HG02973 (cell line): ENCODE measurements at regions not wholly inside any gene's neighbourhood (a gene's known extent, or its start where the extent isn't known, plus 50 kb on each side); places are given as distances from the start of the nearest gene placed in this dataset.
"Not testable (repeated sequence)": the region's sequence is repeated elsewhere in the genome, so short reads cannot be mapped to it uniquely, and the experiment has no call there.

ENCODE experiments used
- ATAC-seq: cut with Tn5 transposase; IDR thresholded peaks from one replicate; pipeline ENCODE4 v1.9.1; 2021; ENCODE audit warnings: moderate library complexity; ENCODE audit not compliant: unreplicated experiment

DNA sequence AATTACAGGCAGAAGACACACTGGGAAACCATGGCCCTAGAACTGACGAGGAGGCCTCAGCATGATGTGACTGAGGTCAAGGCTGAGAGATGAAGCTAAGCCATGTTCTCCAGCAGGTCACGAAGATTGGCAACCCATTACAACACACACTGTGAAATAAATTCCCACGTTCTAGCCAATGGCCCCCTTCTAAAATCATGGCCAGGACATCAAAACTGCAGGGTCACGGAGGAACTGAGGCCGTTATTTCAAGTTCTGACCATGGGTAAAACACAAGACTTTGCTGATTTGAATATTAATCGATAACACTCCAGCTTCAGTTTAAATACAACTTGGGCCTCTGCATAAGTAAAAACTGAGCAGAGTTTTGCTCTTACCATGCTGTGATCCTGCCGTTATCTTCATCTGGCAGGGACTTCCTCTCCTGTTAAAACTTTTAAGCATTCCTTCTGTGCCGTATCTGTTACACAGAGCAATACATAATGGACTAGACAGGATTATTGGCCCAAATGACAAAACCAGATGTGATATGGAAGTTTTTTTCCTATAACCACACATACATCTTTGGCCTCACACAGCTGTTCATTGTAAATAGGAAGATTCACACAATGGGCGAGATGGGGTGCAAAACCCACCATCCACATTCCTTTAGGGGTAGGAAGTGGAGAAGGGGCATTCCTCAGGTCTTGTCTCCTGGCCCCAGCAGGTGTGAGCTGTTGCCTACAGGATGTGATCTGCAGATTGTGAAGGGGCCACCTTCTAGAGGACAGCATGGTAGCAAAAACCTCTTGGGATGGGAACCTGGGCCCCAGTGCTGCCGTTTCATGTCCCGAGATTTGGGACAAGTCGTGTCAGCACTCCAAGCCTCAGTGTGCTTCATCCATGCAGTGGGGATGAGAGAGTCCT, 207.4 kb downstream of the OPA1 start:
- no peak for ATAC-seq

DNA sequence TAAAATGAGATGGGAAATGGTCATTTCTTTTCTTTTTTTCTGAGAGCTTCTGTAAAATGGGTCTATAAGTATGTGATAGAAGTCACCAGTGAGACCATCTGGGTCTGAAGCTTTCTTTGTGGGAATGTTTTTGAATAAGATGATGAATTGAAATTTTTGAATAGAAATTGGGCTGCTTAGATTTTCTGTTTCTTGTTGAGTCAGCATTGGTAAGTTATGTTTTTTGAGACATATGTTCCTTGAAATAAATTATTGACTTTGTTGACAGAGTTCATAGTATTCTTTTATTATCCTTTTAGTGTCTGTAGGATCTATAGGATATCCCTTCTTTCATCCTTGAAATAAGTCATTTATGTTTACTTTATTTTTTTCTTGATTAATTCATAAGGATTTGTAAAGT, 208.1 kb downstream of the OPA1 start:
- no peak for ATAC-seq

- no peak for ATAC-seq
Observed at GRCh38 chr3:193803288-193803687, 210.3 kb downstream of the OPA1 start.

GRCh38 chr3:193805448-193805847, 212.4 kb downstream of the OPA1 start:
- no peak for ATAC-seq

GRCh38 chr3:193808317-193808716, 215.3 kb downstream of the OPA1 start:
- ATAC-seq = no peak

DNA sequence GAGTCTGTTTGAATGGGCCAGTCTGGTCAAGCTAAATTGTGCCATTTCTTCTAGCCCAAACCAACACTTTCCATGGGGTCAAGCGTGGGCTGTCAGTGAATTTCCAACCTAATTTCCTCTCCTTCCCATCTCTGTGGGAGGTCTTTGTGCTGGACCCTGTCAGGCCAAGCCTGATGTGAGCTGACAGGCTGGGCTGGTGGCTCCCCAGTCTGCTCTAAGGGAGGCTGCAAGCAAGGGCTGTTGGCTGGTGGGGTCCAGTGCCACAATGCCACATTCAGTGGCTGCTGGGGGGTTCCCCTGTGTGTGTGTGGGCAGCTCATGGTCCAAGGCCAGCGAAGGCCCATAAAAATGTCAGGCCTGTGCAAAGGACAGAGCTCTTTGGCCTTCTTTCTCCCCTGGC, 216.1 kb downstream of the OPA1 start:
- no peak for ATAC-seq

DNA sequence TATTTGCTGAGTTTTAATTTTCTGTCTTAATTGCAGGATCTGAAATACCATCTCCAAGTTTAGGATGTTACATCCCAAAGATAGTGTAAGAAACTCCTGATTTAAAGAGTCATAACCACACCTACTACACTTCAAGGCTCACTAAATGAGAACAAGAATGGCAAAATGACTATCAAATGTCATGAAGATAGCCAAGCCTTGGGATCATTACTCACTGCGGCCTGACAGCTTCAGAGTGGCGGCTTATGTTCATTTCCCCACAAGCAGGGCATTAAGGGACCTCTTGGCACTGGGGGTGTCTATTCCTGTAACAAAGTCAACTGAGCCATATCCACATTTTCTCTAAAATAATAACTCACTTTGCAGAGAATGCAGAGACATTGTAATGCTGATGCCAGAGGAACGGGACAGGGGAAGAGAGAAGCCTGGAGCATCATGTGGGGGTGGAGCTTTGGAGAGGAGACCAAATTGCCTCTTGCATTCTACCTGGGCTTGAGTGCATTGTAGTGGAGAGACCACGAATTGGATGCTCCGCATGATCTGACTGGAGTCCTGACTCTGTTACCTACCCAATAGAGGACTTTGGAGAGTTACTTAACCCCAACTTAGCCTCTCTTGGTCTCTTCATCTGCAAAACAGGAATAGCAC, 219.2 kb downstream of the OPA1 start:
- ATAC-seq = no peak

DNA sequence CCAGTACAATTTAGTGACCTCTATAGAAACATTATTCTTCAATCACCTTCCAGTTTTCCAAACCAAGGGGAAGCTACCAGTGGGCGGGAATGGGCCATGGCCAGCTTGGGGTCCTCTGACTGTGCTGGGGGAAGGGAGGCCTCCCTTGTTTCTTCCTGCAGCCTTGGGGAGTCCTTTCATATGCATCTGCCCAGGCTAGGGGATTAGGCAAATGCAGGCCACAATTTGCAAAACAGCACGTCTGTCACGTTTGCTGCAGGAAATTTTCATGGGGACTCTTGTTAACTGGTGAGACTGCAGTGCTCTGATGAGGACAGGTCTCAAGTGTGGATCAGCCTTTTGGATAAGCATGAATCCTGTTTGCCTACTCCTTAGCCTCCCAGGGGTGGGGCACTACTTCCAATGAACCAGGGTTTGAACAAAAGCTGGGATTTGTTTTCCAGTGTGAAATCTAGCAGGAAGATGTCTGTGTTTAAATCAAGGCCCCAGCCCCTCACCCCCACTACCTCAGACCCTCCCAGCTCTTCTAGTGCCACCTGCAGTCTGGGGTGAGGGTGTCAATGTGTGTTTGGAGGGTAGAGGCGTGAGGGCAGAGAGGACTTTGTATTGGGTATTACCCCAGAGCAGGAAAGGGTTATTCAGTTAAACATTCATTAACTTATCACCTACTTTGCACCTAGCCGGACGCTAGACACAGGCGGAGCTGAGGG, 219.9 kb downstream of the OPA1 start:
- no peak for ATAC-seq

DNA sequence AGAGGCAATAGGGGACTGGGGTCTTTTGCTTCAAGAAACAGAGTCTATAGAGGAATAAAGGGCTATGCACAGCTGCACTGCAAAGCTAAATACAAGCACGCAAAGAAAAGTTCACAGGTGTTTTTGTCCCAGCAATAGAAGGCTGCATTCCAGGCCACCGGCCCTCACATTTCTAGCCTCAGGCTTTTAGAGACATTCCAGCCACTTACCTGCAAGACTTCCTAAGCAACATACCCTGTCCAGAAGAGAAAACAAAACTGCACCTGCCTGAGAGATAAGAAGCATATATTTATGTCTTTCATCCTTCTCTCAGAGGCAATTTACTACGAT, 220.5 kb downstream of the OPA1 start:
- ATAC-seq = no peak

- no peak for ATAC-seq
Observed at GRCh38 chr3:193814166-193814892, 221.3 kb downstream of the OPA1 start.

DNA sequence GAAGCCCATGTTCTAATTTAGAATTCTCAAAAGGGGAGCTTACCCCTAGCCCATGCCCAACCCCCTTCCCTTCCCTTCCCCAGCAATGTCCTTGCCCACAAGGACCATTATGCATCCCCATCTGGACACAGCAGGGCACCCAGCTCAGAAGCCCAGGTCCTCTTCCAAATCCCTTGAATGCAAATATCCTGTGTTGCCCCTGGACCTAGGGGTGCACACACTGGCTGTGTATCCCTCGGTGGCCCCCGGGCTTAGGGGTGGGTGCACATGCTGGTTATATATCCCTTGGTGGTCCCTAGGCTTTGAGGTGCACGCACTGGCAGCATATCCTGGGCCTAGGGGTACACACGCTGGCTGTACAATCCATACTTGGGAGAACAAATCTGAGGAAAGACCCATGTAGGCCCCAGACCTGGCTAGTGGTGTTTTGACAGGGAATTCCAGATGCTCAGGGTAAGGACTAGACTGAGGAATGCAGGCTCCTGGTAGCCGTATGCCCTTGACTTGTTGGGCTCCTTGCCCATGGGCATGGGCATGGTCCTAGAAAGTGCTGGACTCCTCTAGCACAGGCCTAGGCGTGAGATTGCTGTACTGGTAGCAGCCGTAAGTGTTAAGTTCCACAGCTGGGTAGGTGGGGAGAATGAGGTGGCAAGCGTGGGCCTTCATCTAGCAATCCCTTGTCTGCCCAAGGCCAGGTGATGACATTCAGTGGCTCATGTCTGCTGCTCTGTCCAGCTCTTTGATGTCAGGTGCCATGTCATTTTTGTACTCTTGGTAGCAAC, 222.4 kb downstream of the OPA1 start:
- no peak for ATAC-seq

- ATAC-seq = no peak
Observed at GRCh38 chr3:193816028-193816395, 223.0 kb downstream of the OPA1 start.

- no peak for ATAC-seq
Observed at GRCh38 chr3:193816656-193817311, 223.8 kb downstream of the OPA1 start.

DNA sequence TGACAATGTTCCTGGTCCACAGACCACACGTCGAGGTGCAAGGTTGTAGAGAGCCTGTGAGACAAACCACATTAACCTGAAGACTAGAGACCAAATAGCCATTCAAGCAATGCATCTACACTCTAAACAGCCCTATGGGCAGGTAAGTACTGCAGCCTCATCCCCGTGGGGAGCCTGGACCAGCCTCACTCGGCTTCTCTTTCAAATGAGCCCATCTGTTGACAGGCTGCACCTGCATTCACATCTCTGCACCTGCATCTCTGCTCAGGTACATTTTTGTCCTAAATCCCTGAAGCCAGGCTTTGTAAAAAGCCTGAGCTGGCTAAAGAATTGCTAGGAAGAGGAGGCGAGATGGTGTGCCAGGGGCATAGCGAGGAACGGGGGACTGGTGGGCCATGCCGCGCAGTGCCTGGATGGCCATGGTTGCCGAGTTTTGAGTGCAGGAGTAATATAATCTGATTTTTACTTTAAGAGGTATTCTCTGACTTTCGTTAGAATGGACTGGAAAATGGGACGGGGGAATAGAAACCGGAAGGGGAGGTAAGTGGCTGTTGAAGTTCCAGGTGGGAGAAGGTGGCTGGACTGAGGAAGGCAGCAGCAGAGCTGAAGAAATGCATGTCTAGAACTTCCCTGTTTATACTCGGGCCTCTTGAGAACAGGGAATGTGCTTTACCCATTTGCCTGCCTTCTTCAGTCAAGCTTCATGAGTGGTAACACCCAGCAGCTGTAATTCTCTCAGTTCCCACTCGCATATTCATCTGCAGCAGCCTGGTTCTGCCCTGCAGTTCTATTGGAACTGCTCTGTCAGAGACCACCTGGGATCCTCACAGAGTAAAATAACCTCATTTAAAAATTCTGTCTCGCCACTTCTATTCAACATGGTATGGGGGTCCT, 226.4 kb downstream of the OPA1 start:
- no peak for ATAC-seq

DNA sequence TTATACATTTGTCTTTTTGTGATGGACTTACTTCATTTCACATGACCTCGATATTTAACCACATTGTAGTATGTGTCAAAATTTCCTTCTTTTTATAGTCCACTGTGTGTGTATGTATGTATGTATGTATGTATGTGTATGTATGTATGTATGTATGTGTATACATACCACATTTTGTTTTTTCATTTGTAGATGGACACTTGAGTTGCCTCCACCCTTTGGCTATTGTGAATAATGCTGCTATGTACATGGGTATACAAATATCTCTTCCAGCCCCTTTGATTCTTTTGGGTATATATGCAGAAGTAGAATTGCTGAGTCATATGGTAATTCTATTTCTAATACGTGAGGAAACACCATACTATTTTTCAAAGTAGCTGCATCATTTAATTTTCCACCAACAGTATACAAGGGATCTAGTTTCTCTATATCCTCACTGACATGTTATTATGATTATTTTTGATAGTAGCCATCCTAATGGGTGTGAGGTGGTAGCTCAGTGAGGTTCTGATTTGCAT, 228.2 kb downstream of the OPA1 start:
- ATAC-seq = no peak

GRCh38 chr3:193822492-193823212, 229.6 kb downstream of the OPA1 start:
- ATAC-seq = no peak

GRCh38 chr3:193823213-193823605, 230.2 kb downstream of the OPA1 start:
- ATAC-seq = not testable (repeated sequence)

DNA sequence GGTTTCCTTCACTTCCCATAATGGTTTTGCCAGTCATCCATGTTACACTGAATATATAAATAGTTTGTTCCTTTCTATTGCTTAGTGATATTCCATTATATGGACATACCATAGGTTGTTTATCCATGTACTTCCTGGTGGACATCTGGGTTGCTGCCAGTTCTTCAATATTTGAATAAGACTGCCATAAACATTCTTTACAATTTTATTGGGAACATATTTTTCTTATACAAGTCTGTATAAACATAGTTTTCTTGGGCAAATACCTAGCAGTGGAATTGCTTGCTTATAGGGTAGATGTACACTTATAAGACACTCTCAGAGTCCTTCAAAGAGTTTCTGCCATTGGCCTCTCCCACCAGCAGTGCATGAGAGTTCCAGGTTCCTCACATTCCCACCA, 231.4 kb downstream of the OPA1 start:
- ATAC-seq = no peak
